IMR-90 (cell line): ENCODE measurements at regions not wholly inside any gene's neighbourhood (a gene's known extent, or its start where the extent isn't known, plus 50 kb on each side); places are given as distances from the start of the nearest gene placed in this dataset.

Experiments
- ATAC-seq: fragments of 200-7000 bp; cut with Tn5 transposase; 2 replicates; pipeline ENCODE4 v1.9.1; 2020; ENCODE audit warnings: low read depth, mild to moderate bottlenecking, moderate library complexity
- BruUV-seq: library from RNA; stranded (reverse); fragments of 400-500 nt; replicated peaks from 2 replicates; lab custom pipeline; 2021; lab: Mats Ljungman, UMichigan
- CTCF ChIA-PET: fragments of 300-600 bp; formaldehyde crosslinking; extraction: SDS; loops from one replicate; lab custom pipeline; 2021; ENCODE audit warnings: antibody characterized with exemption; lab: Yijun Ruan, JAX
- POLR2A ChIA-PET: fragments of 300-600 bp; sonication (Branson Sonifier 250); formaldehyde crosslinking; loops from one replicate; lab custom pipeline; 2022; ENCODE audit warnings: antibody characterized with exemption; ENCODE audit not compliant: unreplicated experiment; lab: Charles Lee
- DNase-seq: peaks from one replicate; pipeline ENCODE4 v3.0.0; 2013
- H2AFZ ChIP-seq: replicated peaks from 2 replicates; pipeline ENCODE3; 2013; ENCODE audit warnings: low read length, mild to moderate bottlenecking; ENCODE audit not compliant: poor library complexity
- H2AK5ac ChIP-seq: 2 replicates; pipeline ENCODE4 v1.6.1; 2013; ENCODE audit warnings: low read depth, low read length, inconsistent platforms
- H2AK9ac ChIP-seq: replicated peaks from 2 replicates; pipeline ENCODE3; 2013; ENCODE audit warnings: mild to moderate bottlenecking, low read depth, low read length, moderate library complexity; ENCODE audit not compliant: poor library complexity
- H2BK120ac ChIP-seq: 2 replicates; pipeline ENCODE4 v1.6.1; 2013; ENCODE audit warnings: low read depth, low read length, inconsistent platforms
- H2BK15ac ChIP-seq: 3 replicates; pipeline ENCODE4 v1.6.1; 2013; ENCODE audit warnings: low read depth, low read length, inconsistent platforms
- H2BK20ac ChIP-seq: 2 replicates; pipeline ENCODE4 v1.6.1; 2013; ENCODE audit warnings: low read depth, mild to moderate bottlenecking, inconsistent platforms, low read length, moderate library complexity
- H2BK5ac ChIP-seq: 2 replicates; pipeline ENCODE4 v1.6.1; 2013; ENCODE audit warnings: mild to moderate bottlenecking, low read depth, low read length, inconsistent platforms; ENCODE audit not compliant: poor library complexity, severe bottlenecking
- H3K14ac ChIP-seq: replicated peaks from 2 replicates; pipeline ENCODE4 v1.6.1; 2013; ENCODE audit warnings: low read depth, low read length, inconsistent platforms
- H3K18ac ChIP-seq: 2 replicates; pipeline ENCODE4 v1.6.1; 2013; ENCODE audit warnings: low read depth, low read length, control low read depth
- H3K23ac ChIP-seq: 2 replicates; pipeline ENCODE4 v1.6.1; 2013; ENCODE audit warnings: low read depth, low read length, inconsistent platforms
- H3K27ac ChIP-seq: 2 replicates; pipeline ENCODE4 v1.5.1; 2013; ENCODE audit warnings: mild to moderate bottlenecking, control low read depth, low read length; ENCODE audit not compliant: insufficient read depth
- H3K27me3 ChIP-seq: 2 replicates; pipeline ENCODE4 v1.6.1; 2013; ENCODE audit warnings: low read length; ENCODE audit not compliant: control insufficient read depth, insufficient read depth
- H3K36me3 ChIP-seq: 2 replicates; pipeline ENCODE4 v1.6.1; 2013; ENCODE audit warnings: low read length, mixed read lengths; ENCODE audit not compliant: control insufficient read depth, insufficient read depth
- H3K4ac ChIP-seq: 2 replicates; pipeline ENCODE4 v1.6.1; 2013; ENCODE audit warnings: low read depth, low read length, inconsistent platforms
- H3K4me1 ChIP-seq: 2 replicates; pipeline ENCODE4 v1.6.1; 2013; ENCODE audit warnings: low read length, mixed read lengths; ENCODE audit not compliant: control insufficient read depth, insufficient read depth
- H3K4me2 ChIP-seq: 2 replicates; pipeline ENCODE4 v1.6.1; 2013; ENCODE audit warnings: low read depth, mild to moderate bottlenecking, control low read depth, low read length, moderate library complexity
- H3K4me3 ChIP-seq: 2 replicates; pipeline ENCODE4 v1.5.1; 2013; ENCODE audit warnings: low read depth, mild to moderate bottlenecking, control low read depth, low read length, moderate library complexity; ENCODE audit not compliant: insufficient read depth
- H3K56ac ChIP-seq: 2 replicates; pipeline ENCODE4 v1.6.1; 2013; ENCODE audit warnings: low read length, inconsistent platforms; ENCODE audit not compliant: insufficient read depth; ENCODE audit errors: extremely low read depth
- H3K79me1 ChIP-seq, 2 experiments: 2 replicates each; pipeline ENCODE4 v1.6.1; 2013; ENCODE audit warnings: low read length in 2 of 2, inconsistent platforms in 1 of 2, low read depth in 1 of 2
- H3K9ac ChIP-seq: 2 replicates; pipeline ENCODE4 v1.6.1; 2013; ENCODE audit warnings: low read depth, low read length, control low read depth
- H3K9me1 ChIP-seq: 2 replicates; pipeline ENCODE4 v1.6.1; 2013; ENCODE audit warnings: low read length, inconsistent platforms; ENCODE audit not compliant: insufficient read depth
- H3K9me3 ChIP-seq: 2 replicates; pipeline ENCODE4 v1.6.1; 2013; ENCODE audit warnings: low read length; ENCODE audit not compliant: control insufficient read depth, insufficient read depth
- H4K20me1 ChIP-seq: 2 replicates; pipeline ENCODE4 v1.6.1; 2013; ENCODE audit warnings: low read length, inconsistent platforms; ENCODE audit not compliant: insufficient read depth
- H4K5ac ChIP-seq: 2 replicates; pipeline ENCODE4 v1.6.1; 2013; ENCODE audit warnings: mild to moderate bottlenecking, low read depth, low read length, control low read depth
- H4K8ac ChIP-seq, 2 experiments: 2 replicates each; pipeline ENCODE4 v1.6.1; 2013; ENCODE audit warnings: low read depth in 2 of 2, low read length in 2 of 2, control low read depth in 1 of 2, inconsistent platforms in 1 of 2
- H4K91ac ChIP-seq: 2 replicates; pipeline ENCODE4 v1.6.1; 2013; ENCODE audit warnings: low read depth, low read length, inconsistent platforms; ENCODE audit not compliant: insufficient read depth
- BHLHE40 ChIP-seq: fragments of 150-350 bp; IDR thresholded peaks from 2 replicates; pipeline ENCODE4 v1.6.1; 2016; ENCODE audit warnings: mild to moderate bottlenecking, low read depth, low read length
- CEBPB ChIP-seq: IDR thresholded peaks from 2 replicates; pipeline ENCODE4 v1.6.1; 2012; ENCODE audit warnings: low read depth, low read length, improper control_type of control experiment
- CHD1 ChIP-seq: IDR thresholded peaks from 2 replicates; pipeline ENCODE4 v1.6.1; 2012; ENCODE audit warnings: low read depth, low read length, improper control_type of control experiment
- CTCF ChIP-seq: conservative IDR thresholded peaks from 2 replicates; pipeline ENCODE4 v1.5.1; 2012; ENCODE audit warnings: mild to moderate bottlenecking, low read depth, low read length, improper control_type of control experiment
- ELK1 ChIP-seq: fragments of 150-350 bp; IDR thresholded peaks from 2 replicates; pipeline ENCODE4 v1.6.1; 2016; ENCODE audit warnings: low read depth, mild to moderate bottlenecking, low read length, moderate library complexity, borderline replicate concordance
- FOS ChIP-seq: fragments of 150-350 bp; IDR thresholded peaks from 2 replicates; pipeline ENCODE4 v1.6.1; 2016; ENCODE audit warnings: low read depth, low read length
- MAFK ChIP-seq: IDR thresholded peaks from 2 replicates; pipeline ENCODE4 v1.6.1; 2012; ENCODE audit warnings: low read depth, low read length, improper control_type of control experiment
- MAZ ChIP-seq: IDR thresholded peaks from 2 replicates; pipeline ENCODE4 v1.6.1; 2012; ENCODE audit warnings: low read depth, mild to moderate bottlenecking, low read length, improper control_type of control experiment, moderate library complexity, borderline replicate concordance
- MXI1 ChIP-seq: IDR thresholded peaks from 2 replicates; pipeline ENCODE4 v1.6.1; 2012; ENCODE audit warnings: low read depth, mild to moderate bottlenecking, low read length, moderate library complexity, borderline replicate concordance
- NFE2L2 ChIP-seq: fragments of 150-350 bp; IDR thresholded peaks from 2 replicates; pipeline ENCODE4 v1.6.1; 2016; ENCODE audit warnings: low read depth, mild to moderate bottlenecking, low read length
- POLR2A ChIP-seq: IDR thresholded peaks from 2 replicates; pipeline ENCODE4 v1.6.1; 2012; ENCODE audit warnings: mild to moderate bottlenecking, low read depth, low read length
- RAD21 ChIP-seq: IDR thresholded peaks from 2 replicates; pipeline ENCODE4 v1.6.1; 2012; ENCODE audit warnings: low read length, improper control_type of control experiment
- RCOR1 ChIP-seq: IDR thresholded peaks from 2 replicates; pipeline ENCODE4 v1.6.1; 2012; ENCODE audit warnings: mild to moderate bottlenecking, low read length, improper control_type of control experiment; ENCODE audit not compliant: insufficient replicate concordance
- RFX5 ChIP-seq: IDR thresholded peaks from 2 replicates; pipeline ENCODE4 v1.8.0; 2012; ENCODE audit warnings: low read depth, mild to moderate bottlenecking, low read length, moderate library complexity
- SMC3 ChIP-seq: fragments of 150-350 bp; IDR thresholded peaks from 2 replicates; pipeline ENCODE4 v1.6.1; 2016; ENCODE audit warnings: low read depth, mild to moderate bottlenecking, antibody characterized with exemption, low read length, moderate library complexity
- USF2 ChIP-seq: fragments of 150-350 bp; IDR thresholded peaks from 2 replicates; pipeline ENCODE4 v1.6.1; 2017; ENCODE audit warnings: mild to moderate bottlenecking, antibody characterized with exemption, low read length, low read depth
- WGBS, 2 experiments: methylation state at CpG; one replicate each; pipeline versions ENCODE4 v1.1.5 to v1.1.7; 2013; ENCODE audit warnings: missing lambda C conversion rate in 2 of 2; ENCODE audit not compliant: insufficient read length in 1 of 2; ENCODE audit errors: extremely low coverage in 2 of 2; 5-methylcytosine and 5-hydroxymethylcytosine counted together
- dilution Hi-C: fragments of 300-500 bp; cut with HindIII; formaldehyde crosslinking; loops from one replicate; pipeline ENCODE4 v1.14.3; 2018; ENCODE audit warnings: low sequenced_read_pairs; ENCODE audit not compliant: unreplicated experiment
- in situ Hi-C: fragments of 300-500 bp; cut with MboI; formaldehyde crosslinking; loops from 3 replicates; pipeline ENCODE4 v1.14.3; 2019; ENCODE audit warnings: low sequenced_read_pairs, inconsistent platforms, mixed read lengths
- intact Hi-C: fragments of 100-400 bp; cut with micrococcal nuclease; formaldehyde crosslinking; loops from 2 replicates; pipeline ENCODE4 v1.10.0; 2022

- no peak overlapping the region for H2AK9ac ChIP-seq
- H3K36me3 ChIP-seq: no peaks in the 10 kb centered on the region
- H3K9ac ChIP-seq: no peak overlapping the region
- no peaks in the 10 kb centered on the region for H3K79me1 ChIP-seq
- no peaks in the 10 kb centered on the region for H3K9me3 ChIP-seq
- intact Hi-C loops (no loop called here), dilution Hi-C loops (no loop called here), in situ Hi-C loops (no loop called here)
- H3K4me1 ChIP-seq: no peaks in the 10 kb centered on the region
- no peak overlapping the region for H2AK5ac ChIP-seq
- H3K27ac ChIP-seq: no peak overlapping the region
- H2BK15ac ChIP-seq: no peak overlapping the region
- no peak overlapping the region for H4K5ac ChIP-seq
- no peaks in the 10 kb centered on the region for H4K20me1 ChIP-seq
- no peak for DNase-seq
- TF ChIP-seq SMC3 (no peak), FOS (no peak), POLR2A (no peak), MAZ (no peak), CEBPB (no peak), RFX5 (no peak), BHLHE40 (no peak), CTCF (no peak), MXI1 (no peak), RCOR1 (no peak), USF2 (no peak), MAFK (no peak), ELK1 (no peak), RAD21 (no peak), CHD1 (no peak), NFE2L2 (no peak)
- H3K4ac ChIP-seq: no peak overlapping the region
- no peak overlapping the region for H4K8ac ChIP-seq
- no peak overlapping the region for H2BK5ac ChIP-seq
- H3K56ac ChIP-seq: no peak overlapping the region
- CTCF ChIA-PET: no interaction called here
- POLR2A ChIA-PET: no interaction called here
- H3K14ac ChIP-seq: no peak overlapping the region
- no CpG with 5 or more reads among the region's 2 CpGs for WGBS, 2 experiments
- no peak overlapping the region for H2BK20ac ChIP-seq
- peaks cover 13% of the 10 kb centered on the region for H3K27me3 ChIP-seq
- H4K91ac ChIP-seq: no peak overlapping the region
- no peak overlapping the region for H2BK120ac ChIP-seq
- no peak overlapping the region for H3K4me2 ChIP-seq
- H2AFZ ChIP-seq: no peak overlapping the region
- no peak overlapping the region for H3K18ac ChIP-seq
- no peak overlapping the region for H3K4me3 ChIP-seq
- H3K23ac ChIP-seq: no peak overlapping the region
- ATAC-seq: no peak
- BruUV-seq: no TSS peak
- H3K9me1 ChIP-seq: no peaks in the 10 kb centered on the region
These were observed 120.7 kb upstream of the MYL2 start for GRCh38 chr12:111041091-111041490.
